ENCODE measurements at regions not wholly inside any gene's neighbourhood (a gene's known extent, or its start where the extent isn't known, plus 50 kb on each side); places are given as distances from the start of the nearest gene placed in this dataset.

DNA sequence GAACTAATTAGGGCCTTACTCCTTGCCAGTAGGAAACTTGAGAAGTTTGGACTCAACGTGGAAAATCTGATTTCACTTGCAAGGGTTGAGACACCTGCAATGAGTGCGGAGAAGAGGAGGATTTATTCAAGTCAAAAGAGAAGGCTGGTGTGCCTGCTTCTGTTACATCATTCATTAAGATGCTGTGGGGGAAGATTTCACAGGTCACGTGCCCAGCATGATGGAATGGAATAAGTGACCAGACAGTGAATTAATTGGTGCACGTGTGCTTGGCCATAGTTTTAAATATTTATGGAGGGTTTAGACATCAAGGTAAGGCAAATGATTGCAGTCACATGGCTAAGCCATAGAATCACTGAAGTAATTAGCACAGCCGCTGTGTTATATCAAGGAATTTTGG, 155.0 kb downstream of the C7orf25 start:
- TF ChIP-seq POLR2A (IDR thresholded peaks at IDR 0.05), result no peak
- TF ChIP-seq, protein P1, sequence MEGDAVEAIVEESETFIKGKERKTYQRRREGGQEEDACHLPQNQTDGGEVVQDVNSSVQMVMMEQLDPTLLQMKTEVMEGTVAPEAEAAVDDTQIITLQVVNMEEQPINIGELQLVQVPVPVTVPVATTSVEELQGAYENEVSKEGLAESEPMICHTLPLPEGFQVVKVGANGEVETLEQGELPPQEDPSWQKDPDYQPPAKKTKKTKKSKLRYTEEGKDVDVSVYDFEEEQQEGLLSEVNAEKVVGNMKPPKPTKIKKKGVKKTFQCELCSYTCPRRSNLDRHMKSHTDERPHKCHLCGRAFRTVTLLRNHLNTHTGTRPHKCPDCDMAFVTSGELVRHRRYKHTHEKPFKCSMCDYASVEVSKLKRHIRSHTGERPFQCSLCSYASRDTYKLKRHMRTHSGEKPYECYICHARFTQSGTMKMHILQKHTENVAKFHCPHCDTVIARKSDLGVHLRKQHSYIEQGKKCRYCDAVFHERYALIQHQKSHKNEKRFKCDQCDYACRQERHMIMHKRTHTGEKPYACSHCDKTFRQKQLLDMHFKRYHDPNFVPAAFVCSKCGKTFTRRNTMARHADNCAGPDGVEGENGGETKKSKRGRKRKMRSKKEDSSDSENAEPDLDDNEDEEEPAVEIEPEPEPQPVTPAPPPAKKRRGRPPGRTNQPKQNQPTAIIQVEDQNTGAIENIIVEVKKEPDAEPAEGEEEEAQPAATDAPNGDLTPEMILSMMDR (IDR thresholded peaks at IDR 0.05), result no peak
- intact Hi-C loops (cut with DNase I; ENCODE audit: low total_unique reads), result no loop called here
- DNase-seq (ENCODE audit: low spot score in 2 of 2), result no peak
- 80 to 81% methylated on average over 5 of the region's 5 CpGs for WGBS, 2 donors
- H3K4me3 ChIP-seq (ENCODE audit: low read depth, poor library complexity, severe bottlenecking), result no peak overlapping the region

DNA sequence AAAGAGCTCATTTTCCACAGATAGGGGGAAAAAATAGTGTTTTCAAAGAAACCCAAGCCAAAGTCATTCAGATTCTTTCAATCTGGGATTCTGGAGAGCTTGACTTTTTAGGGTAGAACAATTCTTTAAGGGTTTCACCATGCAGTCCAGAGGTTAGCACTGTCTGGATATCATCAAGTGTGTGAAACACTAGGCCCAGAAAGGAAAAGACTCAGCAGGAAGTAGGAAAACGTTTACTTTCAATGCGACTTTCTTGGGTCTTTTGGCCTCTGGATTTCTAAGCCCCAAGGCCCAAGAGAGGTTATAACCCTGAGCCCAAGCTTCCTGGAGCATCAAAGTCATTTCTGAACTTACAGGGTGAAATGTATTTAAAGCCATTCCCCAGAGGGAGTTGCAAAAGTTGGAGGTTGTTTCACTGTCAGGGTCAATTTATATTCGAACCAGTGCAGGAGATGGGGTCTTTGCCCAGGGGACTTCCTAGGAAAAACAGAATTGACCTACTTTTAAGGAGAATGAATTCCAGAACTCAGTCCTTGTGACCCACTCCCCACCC, 158.0 kb downstream of the C7orf25 start:
- H3K4me3 ChIP-seq (ENCODE audit: low read depth, poor library complexity, severe bottlenecking), result no peak overlapping the region
- intact Hi-C loops (cut with DNase I; ENCODE audit: low total_unique reads), result no loop called here
- 55 to 60% methylated on average over 3 of the region's 3 CpGs for WGBS, 2 donors
- TF ChIP-seq, protein P1 (IDR thresholded peaks at IDR 0.05), result no peak
- TF ChIP-seq POLR2A (IDR thresholded peaks at IDR 0.05), result no peak
- no peak for DNase-seq (ENCODE audit: low spot score in 2 of 2)

DNA sequence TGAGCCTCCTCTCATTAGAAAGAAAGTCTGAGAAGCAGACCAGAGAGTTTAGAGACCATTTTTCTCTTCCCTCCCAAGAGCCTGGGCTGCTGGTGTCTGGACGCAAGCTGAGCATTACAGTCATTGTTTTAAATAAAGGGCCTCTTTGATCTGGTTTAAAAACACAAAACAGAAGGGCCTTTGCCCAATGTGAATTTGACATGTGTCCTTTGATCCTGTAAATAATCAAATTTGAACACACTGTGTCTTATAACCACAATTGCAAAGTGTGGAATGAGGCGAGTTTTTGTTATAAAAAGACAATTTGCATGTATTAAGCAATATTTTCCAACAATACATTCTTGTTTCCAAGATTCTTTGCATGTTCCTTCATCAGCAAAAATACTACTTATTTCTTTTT, 158.5 kb downstream of the C7orf25 start:
- DNase-seq (ENCODE audit: low spot score in 2 of 2), result no peak
- TF ChIP-seq POLR2A (IDR thresholded peaks at IDR 0.05), result no peak
- TF ChIP-seq, protein P1 (IDR thresholded peaks at IDR 0.05), result no peak
- intact Hi-C loops (cut with DNase I; ENCODE audit: low total_unique reads), result no loop called here

DNA sequence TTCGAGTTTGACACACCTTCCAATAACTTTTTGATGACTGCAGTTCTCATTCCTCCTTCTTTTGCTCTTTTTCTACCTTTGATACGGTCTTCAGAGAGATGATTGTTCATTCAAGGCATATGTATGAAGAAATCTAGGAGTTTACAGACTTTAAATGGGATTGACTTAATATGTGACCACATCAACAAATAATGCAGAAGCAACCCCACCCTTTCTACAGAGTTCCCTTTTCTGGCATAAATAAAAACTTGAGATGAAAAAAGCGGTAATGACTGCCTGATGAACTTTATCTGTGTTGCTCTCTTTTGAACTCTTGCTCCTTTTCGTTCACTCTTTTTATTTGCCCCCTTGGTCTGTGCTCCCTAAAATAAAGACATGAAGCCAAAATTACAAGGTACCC, 161.7 kb downstream of the C7orf25 start:
- DNase-seq (ENCODE audit: low spot score in 2 of 2), result no peak
- no peak for TF ChIP-seq POLR2A (IDR thresholded peaks at IDR 0.05)
- TF ChIP-seq, protein P1 (IDR thresholded peaks at IDR 0.05), result no peak
- intact Hi-C loops (cut with DNase I; ENCODE audit: low total_unique reads), result no loop called here
- 75 to 77% methylated on average over 4 of the region's 4 CpGs for WGBS, 2 donors
- H3K4me3 ChIP-seq (ENCODE audit: low read depth, poor library complexity, severe bottlenecking), result no peak overlapping the region

More for the DNA sequence above, 158.5 kb downstream of the C7orf25 start:
- H3K4me3 ChIP-seq (ENCODE audit: low read depth, poor library complexity, severe bottlenecking), result no peak overlapping the region
- WGBS, 2 donors, result 56 to 73% methylated on average over 2 of the region's 2 CpGs

DNA sequence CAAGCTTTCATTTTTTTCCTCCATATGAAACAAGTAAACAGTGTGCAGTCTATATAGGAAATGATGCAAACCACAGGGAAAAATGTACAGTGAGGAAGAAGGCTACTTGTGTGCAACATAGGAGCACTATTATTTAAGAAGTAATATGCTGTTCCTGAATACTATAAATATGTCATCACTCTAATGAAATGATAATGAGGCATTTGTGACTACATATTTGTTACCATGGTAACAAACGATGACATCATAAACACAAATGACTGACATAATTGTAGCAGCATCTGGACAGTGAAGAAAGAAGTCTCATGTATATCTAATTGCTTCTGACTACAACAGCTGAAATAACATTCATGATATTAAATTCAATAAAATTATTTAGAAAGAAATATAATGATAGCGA, 164.8 kb downstream of the C7orf25 start:
- no peak overlapping the region for H3K4me3 ChIP-seq (ENCODE audit: low read depth, poor library complexity, severe bottlenecking)
- DNase-seq (ENCODE audit: low spot score in 2 of 2), result no peak
- intact Hi-C loops (cut with DNase I; ENCODE audit: low total_unique reads), result no loop called here
- TF ChIP-seq, protein P1 (IDR thresholded peaks at IDR 0.05), result no peak
- TF ChIP-seq POLR2A (IDR thresholded peaks at IDR 0.05), result no peak
- 75 to 76% methylated on average over 2 of the region's 2 CpGs for WGBS, 2 donors

DNA sequence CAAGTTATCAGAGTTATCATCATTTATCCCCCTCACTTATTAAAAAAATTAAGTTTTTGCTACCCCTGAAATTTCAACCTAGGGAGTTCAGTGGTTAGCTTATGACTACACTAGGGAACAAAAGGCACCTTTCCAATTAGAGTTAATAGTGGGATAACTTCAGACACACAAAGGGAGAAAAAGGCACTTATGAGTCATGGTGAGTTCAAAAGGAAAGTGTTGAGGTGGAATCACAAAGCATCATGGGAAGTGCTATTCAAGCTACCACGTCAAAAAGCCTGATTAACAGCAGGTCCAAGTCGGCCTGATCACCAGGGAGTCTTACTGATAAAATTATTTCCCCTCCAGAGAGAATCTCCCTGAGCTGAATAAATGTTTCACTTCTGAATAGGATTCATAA, 165.7 kb downstream of the C7orf25 start:
- no peak overlapping the region for H3K4me3 ChIP-seq (ENCODE audit: low read depth, poor library complexity, severe bottlenecking)
- no peak for DNase-seq (ENCODE audit: low spot score in 2 of 2)
- TF ChIP-seq POLR2A (IDR thresholded peaks at IDR 0.05), result no peak
- TF ChIP-seq, protein P1 (IDR thresholded peaks at IDR 0.05), result no peak
- intact Hi-C loops (cut with DNase I; ENCODE audit: low total_unique reads), result no loop called here
- 48 to 57% methylated on average over 2 of the region's 2 CpGs for WGBS, 2 donors
